ENCODE measurements at regions not wholly inside any gene's neighbourhood (a gene's known extent, or its start where the extent isn't known, plus 50 kb on each side); places are given as distances from the start of the nearest gene placed in this dataset.
"Not testable (repeated sequence)": the region's sequence is repeated elsewhere in the genome, so short reads cannot be mapped to it uniquely, and the experiment has no call there.

DNA sequence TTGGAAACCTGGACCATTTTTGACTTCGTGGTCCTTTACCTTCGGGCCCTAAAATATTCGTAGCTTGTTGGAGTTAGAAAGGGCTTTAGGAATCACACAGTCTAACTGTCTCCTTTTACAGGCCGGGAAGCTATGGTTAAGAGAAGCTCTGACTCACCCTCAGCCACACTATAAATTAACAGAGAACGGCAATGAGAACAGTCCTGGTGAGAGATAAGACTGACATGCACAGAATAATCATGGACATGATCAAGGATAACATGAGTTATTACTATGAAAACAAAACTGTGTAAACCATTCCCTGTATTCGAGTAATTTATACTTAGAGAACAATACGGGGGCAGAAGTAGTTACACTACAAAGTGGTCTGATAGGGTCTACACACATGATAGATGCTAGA, 162.5 kb upstream of the MALRD1 start:
- Histone ChIP-seq H3K36me3 (no peaks in the 10 kb centered on the region), H3K4me3 (no peak overlapping the region), H3K9me3 (no peaks in the 10 kb centered on the region), H3K9ac (ENCODE audit: low read depth in 2 of 2, low read length in 2 of 2) (no peak overlapping the region), H3K27me3 (no peaks in the 10 kb centered on the region), H3K4me1 (no peaks in the 10 kb centered on the region), H3K27ac (no peak overlapping the region)
- DNase-seq: no peak
- TF ChIP-seq CTCF (IDR thresholded peaks at IDR 0.05): no peak
- intact Hi-C loops (cut with DNase I): no loop called here

- TF ChIP-seq CTCF (IDR thresholded peaks at IDR 0.05): no peak
- H3K27me3 ChIP-seq: no peaks in the 10 kb centered on the region
- no peaks in the 10 kb centered on the region for H3K4me1 ChIP-seq
- no peak overlapping the region for H3K9ac ChIP-seq (ENCODE audit: low read depth in 2 of 2, low read length in 2 of 2)
- no peak overlapping the region for H3K4me3 ChIP-seq
- H3K36me3 ChIP-seq: no peaks in the 10 kb centered on the region
- no peak for DNase-seq
- H3K9me3 ChIP-seq: no peaks in the 10 kb centered on the region
- intact Hi-C loops (cut with DNase I): no loop called here
- H3K27ac ChIP-seq: no peak overlapping the region
Observed at GRCh38 chr10:18906636-18907035, 142.0 kb upstream of the MALRD1 start.

- H3K9me3 ChIP-seq; H3K36me3 ChIP-seq; intact Hi-C loops (cut with DNase I); H3K27ac ChIP-seq; H3K9ac ChIP-seq (ENCODE audit: low read depth in 2 of 2, low read length in 2 of 2); H3K4me3 ChIP-seq; H3K27me3 ChIP-seq; H3K4me1 ChIP-seq; DNase-seq: not testable (repeated sequence)
Observed at GRCh38 chr10:18917431-18917830, 131.2 kb upstream of the MALRD1 start.

DNA sequence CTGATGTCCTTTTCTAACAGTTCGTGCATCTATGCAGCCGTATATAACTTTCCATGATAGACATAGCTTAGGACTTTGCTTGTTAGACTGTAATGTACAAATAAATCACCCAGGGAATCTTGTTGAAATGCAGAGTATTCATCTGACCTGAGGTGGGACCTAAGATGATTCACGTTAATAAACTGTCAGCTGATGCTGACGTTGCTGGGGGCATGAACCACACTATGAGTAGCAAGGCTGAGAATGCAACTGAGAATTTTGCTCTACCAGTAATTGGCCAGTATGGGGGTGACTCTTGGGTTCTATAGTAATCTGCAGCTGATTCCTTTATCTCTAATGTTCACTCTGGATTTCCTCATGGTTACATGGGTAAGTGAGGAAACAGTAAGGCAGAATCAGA, 130.1 kb upstream of the MALRD1 start:
- H3K4me3 ChIP-seq: no peak overlapping the region
- DNase-seq: no peak
- no peaks in the 10 kb centered on the region for H3K27me3 ChIP-seq
- H3K36me3 ChIP-seq: no peaks in the 10 kb centered on the region
- no peaks in the 10 kb centered on the region for H3K4me1 ChIP-seq
- no peak overlapping the region for H3K9ac ChIP-seq (ENCODE audit: low read depth in 2 of 2, low read length in 2 of 2)
- H3K9me3 ChIP-seq: no peaks in the 10 kb centered on the region
- no peak for TF ChIP-seq CTCF (IDR thresholded peaks at IDR 0.05)
- intact Hi-C loops (cut with DNase I): no loop called here
- no peak overlapping the region for H3K27ac ChIP-seq

- H3K9ac ChIP-seq (ENCODE audit: low read depth in 2 of 2, low read length in 2 of 2): no peak overlapping the region
- no peaks in the 10 kb centered on the region for H3K9me3 ChIP-seq
- no peaks in the 10 kb centered on the region for H3K27me3 ChIP-seq
- no peak for TF ChIP-seq CTCF (IDR thresholded peaks at IDR 0.05)
- no peak overlapping the region for H3K27ac ChIP-seq
- intact Hi-C loops (cut with DNase I): no loop called here
- H3K4me1 ChIP-seq: no peaks in the 10 kb centered on the region
- no peak for DNase-seq
- no peak overlapping the region for H3K4me3 ChIP-seq
- H3K36me3 ChIP-seq: no peaks in the 10 kb centered on the region
Observed at GRCh38 chr10:18949391-18949790, 99.2 kb upstream of the MALRD1 start.

- H3K27ac ChIP-seq; H3K27me3 ChIP-seq; intact Hi-C loops (cut with DNase I); H3K9me3 ChIP-seq; H3K4me3 ChIP-seq; H3K36me3 ChIP-seq; DNase-seq; H3K4me1 ChIP-seq; H3K9ac ChIP-seq (ENCODE audit: low read depth in 2 of 2, low read length in 2 of 2): not testable (repeated sequence)
Observed at GRCh38 chr10:18951072-18951823, 97.4 kb upstream of the MALRD1 start.

Data from colonic mucosa (tissue), 4 donors.